VCaP (cell line): ENCODE measurements at regions not wholly inside any gene's neighbourhood (a gene's known extent, or its start where the extent isn't known, plus 50 kb on each side); places are given as distances from the start of the nearest gene placed in this dataset.

Source experiments
- H3K27ac ChIP-seq: fragments of 450-650 bp; 2 replicates; pipeline ENCODE4 v1.5.1; 2017
- CTCF ChIP-seq: fragments of 450-650 bp; conservative IDR thresholded peaks from 2 replicates; pipeline ENCODE4 v1.5.1; 2017; ENCODE audit warnings: mild to moderate bottlenecking, moderate library complexity

- no peak for TF ChIP-seq CTCF
- no peak overlapping the region for H3K27ac ChIP-seq
These were observed 456.3 kb downstream of the RIT2 start for GRCh38 chr18:42659187-42659586.

- TF ChIP-seq CTCF = no peak
- no peak overlapping the region for H3K27ac ChIP-seq
These were observed 444.6 kb downstream of the RIT2 start for GRCh38 chr18:42670860-42671259.

GRCh38 chr18:42675810-42676209 is 439.7 kb downstream of the RIT2 start:
- TF ChIP-seq CTCF = no peak
- H3K27ac ChIP-seq = no peak overlapping the region

GRCh38 chr18:42683094-42683493 is 432.4 kb downstream of the RIT2 start:
- TF ChIP-seq CTCF = no peak
- no peak overlapping the region for H3K27ac ChIP-seq

- H3K27ac ChIP-seq = no peak overlapping the region
- TF ChIP-seq CTCF = no peak
These were observed 426.2 kb downstream of the RIT2 start for GRCh38 chr18:42689310-42689709.
